ENCODE measurements at regions not wholly inside any gene's neighbourhood (a gene's known extent, or its start where the extent isn't known, plus 50 kb on each side); places are given as distances from the start of the nearest gene placed in this dataset.

DNA sequence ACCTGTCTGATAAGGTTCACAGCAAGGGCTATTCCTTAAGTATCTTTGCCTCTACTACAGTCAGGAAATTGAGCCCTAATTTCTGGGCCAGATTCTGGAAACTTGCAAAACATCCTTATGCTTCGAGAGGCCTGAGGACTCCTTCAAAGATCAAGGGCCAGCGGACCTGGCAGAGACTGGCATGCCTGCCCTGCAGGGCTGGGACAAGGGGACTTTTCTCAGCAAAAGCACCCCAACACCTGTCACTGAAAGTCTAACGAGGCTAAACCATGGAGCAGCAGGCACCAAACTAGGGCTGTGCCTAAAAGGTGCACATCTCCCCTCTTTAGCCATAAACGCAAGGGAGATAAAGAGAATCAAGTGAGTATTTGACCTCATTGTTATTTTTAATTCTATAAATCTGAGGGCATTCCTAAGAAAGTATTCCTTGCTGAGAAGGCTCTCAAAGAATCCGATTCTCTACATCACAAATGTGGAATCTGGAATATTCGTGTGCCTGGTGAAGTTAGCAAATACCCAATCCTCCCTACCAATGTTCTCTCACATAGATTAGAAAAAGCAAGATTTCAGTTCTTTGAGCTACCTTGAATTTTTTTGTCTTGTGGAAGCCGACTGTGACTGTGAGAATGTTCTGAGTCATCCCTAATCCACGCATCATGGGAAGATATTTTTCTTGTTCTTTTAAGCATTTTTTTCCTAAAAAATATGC is 328.2 kb upstream of the NOVA1 start:
- peak; percentile 71 for DNase-seq (ENCODE audit: low read depth)
- TF ChIP-seq CTCF (conservative IDR thresholded peaks at IDR 0.05; ENCODE audit: low read depth, low read length) = no peak
- no peak overlapping the region for H3K4me3 ChIP-seq (ENCODE audit: low read length)

GRCh38 chr14:26926585-26926984 is 328.8 kb upstream of the NOVA1 start:
- TF ChIP-seq CTCF (conservative IDR thresholded peaks at IDR 0.05; ENCODE audit: low read depth, low read length) = no peak
- no peak overlapping the region for H3K4me3 ChIP-seq (ENCODE audit: low read length)
- no peak for DNase-seq (ENCODE audit: low read depth)

DNA sequence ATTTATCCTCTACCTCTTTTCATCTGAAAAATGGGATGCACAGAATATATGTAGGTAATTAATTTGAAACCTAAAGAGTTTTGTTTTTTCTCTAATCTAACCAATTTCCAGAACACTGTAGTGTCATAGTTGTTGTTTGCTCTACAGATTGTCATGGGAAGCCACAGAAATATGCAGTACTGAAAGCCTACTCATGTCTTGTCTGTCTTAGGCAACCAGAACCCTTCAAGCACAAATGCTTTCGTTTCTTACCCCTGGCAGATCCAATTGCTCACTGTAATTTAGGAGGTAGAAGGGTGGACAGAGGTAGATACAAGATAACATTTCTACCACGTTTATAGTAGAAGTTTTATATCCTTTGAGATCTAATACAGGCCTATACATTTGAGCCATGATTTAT is 330.2 kb upstream of the NOVA1 start:
- DNase-seq (ENCODE audit: low read depth) = no peak
- TF ChIP-seq CTCF (conservative IDR thresholded peaks at IDR 0.05; ENCODE audit: low read depth, low read length) = no peak
- H3K4me3 ChIP-seq (ENCODE audit: low read length) = no peak overlapping the region

DNA sequence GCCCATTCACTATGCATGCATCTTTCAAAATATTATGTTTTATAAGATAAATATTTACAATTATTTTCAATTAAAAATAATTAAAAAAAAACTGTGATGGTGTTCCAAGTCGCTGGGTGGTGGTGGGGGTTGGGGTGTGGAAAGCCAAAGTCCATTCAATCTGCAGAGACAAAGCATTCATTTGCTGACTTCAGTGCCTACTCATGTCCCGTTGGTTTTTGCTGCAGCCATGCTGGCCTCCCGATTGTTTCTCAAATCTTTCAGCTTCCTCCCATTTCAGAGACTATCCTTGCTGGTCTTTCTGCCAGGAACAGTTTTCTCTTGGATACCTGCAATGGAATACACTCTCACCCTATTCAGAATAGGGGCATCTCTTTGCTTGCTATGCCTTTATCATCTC is 331.5 kb upstream of the NOVA1 start:
- DNase-seq (ENCODE audit: low read depth) = no peak
- no peak overlapping the region for H3K4me3 ChIP-seq (ENCODE audit: low read length)
- no peak for TF ChIP-seq CTCF (conservative IDR thresholded peaks at IDR 0.05; ENCODE audit: low read depth, low read length)

DNA sequence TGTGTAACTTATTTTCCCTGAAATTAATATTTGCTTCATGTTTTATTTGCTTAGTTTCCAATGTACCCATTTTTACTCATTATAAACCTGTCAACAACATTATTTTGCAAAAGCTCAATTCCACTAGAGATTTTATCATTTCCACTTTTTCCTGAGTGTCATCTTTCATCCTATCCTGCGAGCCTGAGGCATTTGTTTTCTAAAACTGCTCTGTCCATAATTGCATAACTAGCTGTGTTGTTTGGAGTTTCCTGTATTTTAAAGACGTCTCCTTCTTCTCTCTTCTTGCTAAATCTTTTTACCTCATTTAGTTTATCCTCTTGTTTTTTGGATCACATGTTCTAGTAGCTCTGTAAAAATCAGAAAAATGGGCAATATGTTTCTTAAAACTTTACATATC is 332.7 kb upstream of the NOVA1 start:
- TF ChIP-seq CTCF (conservative IDR thresholded peaks at IDR 0.05; ENCODE audit: low read depth, low read length) = no peak
- DNase-seq (ENCODE audit: low read depth) = no peak

GRCh38 chr14:26932606-26933005 is 334.8 kb upstream of the NOVA1 start:
- TF ChIP-seq CTCF (conservative IDR thresholded peaks at IDR 0.05; ENCODE audit: low read depth, low read length) = no peak

More for the DNA sequence above, 332.7 kb upstream of the NOVA1 start:
- no peak overlapping the region for H3K4me3 ChIP-seq (ENCODE audit: low read length)

DNA sequence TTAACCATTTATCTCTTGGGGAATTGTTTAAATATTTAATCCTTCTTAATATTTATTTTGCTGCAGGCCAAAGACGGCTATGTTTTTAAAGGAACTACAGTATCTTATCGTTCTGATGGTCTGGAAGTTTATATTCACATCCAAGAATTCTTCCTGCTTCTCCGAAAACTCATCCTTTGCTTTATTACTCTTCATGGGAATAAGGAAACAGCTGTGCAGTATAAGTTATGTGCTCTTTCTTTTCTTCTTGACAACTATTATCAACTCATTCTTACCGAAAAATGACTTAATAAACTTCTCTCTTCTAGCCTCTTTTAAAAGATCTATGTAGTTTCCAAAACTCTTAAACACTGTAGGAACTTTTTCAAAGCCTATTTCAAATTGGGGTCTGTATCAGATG is 335.6 kb upstream of the NOVA1 start:
- no peak for DNase-seq (ENCODE audit: low read depth)
- H3K4me3 ChIP-seq (ENCODE audit: low read length) = no peak overlapping the region
- no peak for TF ChIP-seq CTCF (conservative IDR thresholded peaks at IDR 0.05; ENCODE audit: low read depth, low read length)

More at GRCh38 chr14:26932606-26933005, 334.8 kb upstream of the NOVA1 start:
- H3K4me3 ChIP-seq (ENCODE audit: low read length) = no peak overlapping the region
- no peak for DNase-seq (ENCODE audit: low read depth)
